Fibroblast of skin of left biceps (primary cell): ENCODE measurements at regions not wholly inside any gene's neighbourhood (a gene's known extent, or its start where the extent isn't known, plus 50 kb on each side); places are given as distances from the start of the nearest gene placed in this dataset.

Source experiments
- DNase-seq, 2 experiments: peaks; one replicate each; pipeline ENCODE4 v3.0.0-alpha.2; 2013; ENCODE audit warnings: low read depth in 2 of 2

GRCh38 chr4:110675426-110675825, 52.5 kb upstream of the PITX2 start:
- no peak for DNase-seq

DNA sequence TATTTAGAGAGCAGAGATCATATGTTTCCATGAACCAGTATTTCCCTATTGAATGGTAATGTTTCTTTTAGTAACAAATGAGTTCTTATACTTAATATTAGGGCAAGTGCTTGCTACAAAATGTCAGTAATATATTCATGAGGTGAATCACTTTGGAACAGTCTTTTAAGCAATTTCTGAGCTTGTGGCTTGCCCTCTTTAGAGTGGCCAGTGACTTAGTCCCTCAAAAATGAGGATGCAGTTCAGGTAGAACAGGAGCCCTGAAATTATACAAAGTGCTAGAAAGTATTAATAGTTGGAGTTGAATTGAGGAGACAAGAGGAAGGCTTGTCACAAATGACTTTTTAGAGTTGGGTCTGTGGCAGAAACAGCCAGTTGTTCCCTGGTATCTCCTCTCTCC, 53.4 kb upstream of the PITX2 start:
- no peak for DNase-seq

- DNase-seq = no peak
Measured at GRCh38 chr4:110678517-110679227, 55.8 kb upstream of the PITX2 start.

GRCh38 chr4:110680265-110680664, 57.4 kb upstream of the PITX2 start:
- no peak for DNase-seq

- DNase-seq = peak; percentile 31 to 33
Measured at GRCh38 chr4:110681381-110681780, 58.5 kb upstream of the PITX2 start.

DNA sequence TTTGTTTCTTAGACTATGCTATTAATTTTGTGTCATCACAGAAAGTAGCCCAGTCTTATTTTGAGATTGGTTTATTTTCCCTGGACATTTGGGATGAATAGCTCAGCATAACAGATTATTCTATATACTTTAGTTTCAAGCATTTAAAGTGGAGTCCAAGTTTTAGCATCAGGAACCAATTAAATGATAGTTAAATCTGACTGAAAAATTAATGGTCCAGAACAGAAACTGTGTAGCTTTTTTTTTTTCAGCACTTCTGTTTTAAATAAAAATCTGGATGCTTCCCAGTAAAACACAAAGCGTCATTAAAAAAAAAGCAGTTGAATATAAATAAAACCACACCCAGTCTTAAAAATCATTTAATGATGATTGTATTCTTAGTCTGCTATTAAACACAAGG, 59.4 kb upstream of the PITX2 start:
- DNase-seq = peak; percentile 78 to 84

DNA sequence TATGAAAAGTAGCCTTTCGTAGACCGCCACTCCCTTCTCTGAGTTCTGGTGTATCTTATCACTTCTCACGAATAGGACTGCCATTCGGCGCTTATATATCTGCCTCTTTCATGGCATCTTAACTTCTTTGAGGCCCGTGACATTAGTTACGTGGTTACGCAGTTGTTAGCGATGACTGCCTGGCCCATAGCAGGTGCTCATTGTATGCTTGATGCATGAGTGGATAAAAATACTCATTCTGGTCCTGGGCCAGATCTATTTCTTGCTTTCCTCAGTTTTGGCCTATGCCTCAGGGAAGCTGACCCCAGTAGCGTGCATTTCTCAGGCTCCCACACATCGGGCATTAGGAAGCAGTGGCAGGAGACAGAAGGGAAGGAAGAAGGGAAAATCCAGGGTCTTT, 60.7 kb upstream of the PITX2 start:
- DNase-seq = no peak

- DNase-seq = no peak
Measured at GRCh38 chr4:110702326-110702725, 79.4 kb upstream of the PITX2 start.

- no peak for DNase-seq
Measured at GRCh38 chr4:110704748-110705439, 82.0 kb upstream of the PITX2 start.

DNA sequence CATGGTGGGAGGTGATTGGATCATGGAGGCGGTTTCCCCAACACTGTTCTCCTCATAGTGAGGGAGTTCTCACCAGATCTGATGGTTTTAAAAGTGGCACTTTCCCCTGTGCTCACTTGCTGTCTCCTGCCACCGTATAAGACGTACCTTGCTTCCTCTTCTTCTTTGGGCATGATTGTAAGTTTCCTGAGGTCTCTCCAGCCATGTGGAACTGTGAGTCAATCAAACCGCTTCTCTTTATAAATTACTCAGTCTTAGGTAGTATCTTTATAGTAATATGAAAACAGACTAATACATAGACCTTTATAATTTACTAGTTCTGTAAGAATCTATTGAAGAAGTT, 82.5 kb upstream of the PITX2 start:
- DNase-seq = no peak

DNA sequence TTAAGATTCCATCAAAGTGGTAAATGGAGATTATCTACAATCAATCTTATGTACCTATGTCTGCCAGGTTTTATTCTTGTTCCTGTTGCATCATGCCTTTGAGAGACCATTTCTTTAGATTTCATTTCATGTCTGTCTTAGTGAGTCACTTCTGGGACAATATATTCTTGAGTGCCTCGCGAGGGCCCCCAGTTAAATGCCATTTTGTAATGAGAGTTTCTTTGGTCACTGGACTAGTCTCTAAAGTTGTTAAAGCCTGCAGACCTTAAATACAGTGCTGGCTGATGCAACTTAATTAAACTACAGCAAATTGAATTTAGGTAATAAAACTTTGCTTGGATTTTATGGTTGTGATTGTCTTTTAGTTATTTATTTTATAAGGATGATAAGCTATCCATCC, 87.2 kb upstream of the PITX2 start:
- DNase-seq = no peak

- no peak for DNase-seq
Measured at GRCh38 chr4:110712486-110712885, 89.6 kb upstream of the PITX2 start.

DNA sequence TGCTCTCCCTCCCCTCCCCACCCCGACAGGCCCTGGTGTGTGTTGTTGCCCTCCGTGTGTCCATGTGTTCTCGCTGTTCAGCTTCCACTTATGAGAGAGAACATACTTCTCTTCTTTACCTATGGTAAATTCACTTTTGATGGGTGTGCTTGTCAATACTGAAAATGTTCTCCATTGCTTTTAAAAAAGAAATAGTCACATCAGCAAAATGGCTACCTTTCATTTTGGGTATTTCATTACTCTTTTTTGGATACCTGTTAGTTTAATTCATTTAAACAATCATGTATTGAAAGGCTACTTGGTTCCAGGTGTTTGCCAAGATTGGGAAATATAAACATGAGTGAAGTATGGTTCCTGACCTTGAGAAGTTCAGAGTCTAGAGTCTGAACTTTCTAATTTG, 107.4 kb upstream of the PITX2 start:
- DNase-seq = no peak

GRCh38 chr4:110733901-110734300, 111.0 kb upstream of the PITX2 start:
- DNase-seq = no peak

- no peak for DNase-seq
Measured at GRCh38 chr4:110735686-110736085, 112.8 kb upstream of the PITX2 start.

GRCh38 chr4:110737931-110738330, 115.1 kb upstream of the PITX2 start:
- DNase-seq = no peak

- DNase-seq = peak; percentile 27 to 33
Measured at GRCh38 chr4:110742143-110742542, 119.3 kb upstream of the PITX2 start.

GRCh38 chr4:110748071-110748470, 125.2 kb upstream of the PITX2 start:
- no peak for DNase-seq

- no peak for DNase-seq
Measured at GRCh38 chr4:110751183-110751582, 128.3 kb upstream of the PITX2 start.

GRCh38 chr4:110751986-110752385, 129.1 kb upstream of the PITX2 start:
- DNase-seq = peak in 1 of 2 experiments; percentile 20

DNA sequence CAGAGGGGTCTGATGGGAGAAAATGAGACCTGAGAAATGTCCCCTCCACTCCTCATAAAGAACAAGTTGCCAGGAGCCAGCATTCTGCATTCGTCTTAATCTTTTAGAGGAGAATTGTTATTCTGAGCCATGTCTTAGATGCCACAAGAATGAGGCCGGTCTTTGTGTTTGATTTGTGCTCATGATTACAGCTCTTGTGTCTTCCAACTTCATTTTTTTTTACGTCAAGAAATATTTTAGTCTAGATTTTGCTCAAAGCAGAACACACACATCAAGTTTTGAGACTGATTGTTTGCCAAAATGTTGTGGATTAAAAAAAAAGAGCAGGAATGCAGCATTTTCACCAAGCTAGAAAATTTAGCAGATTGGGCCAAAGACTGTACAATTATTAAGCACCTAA, 130.6 kb upstream of the PITX2 start:
- peak; percentile 47 to 52 for DNase-seq

DNA sequence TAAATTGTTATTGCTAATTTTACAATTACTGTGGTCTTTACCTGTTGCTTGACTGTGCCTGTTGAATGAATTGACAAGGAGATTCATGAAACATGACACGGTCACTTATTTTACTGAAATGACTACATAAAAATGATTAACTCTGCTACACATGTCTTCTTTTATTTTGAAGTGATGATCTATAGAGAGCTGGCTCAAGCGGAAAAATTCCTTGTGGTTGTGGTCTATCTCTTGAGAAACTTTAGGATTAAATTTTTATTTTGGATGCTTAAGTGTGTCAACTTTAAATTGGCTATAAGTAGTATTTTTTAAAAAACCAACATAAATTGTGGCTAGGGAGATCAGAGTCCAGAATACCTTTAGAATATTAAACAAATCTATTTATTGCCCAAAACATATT, 131.8 kb upstream of the PITX2 start:
- DNase-seq = peak; percentile 47 to 50

DNA sequence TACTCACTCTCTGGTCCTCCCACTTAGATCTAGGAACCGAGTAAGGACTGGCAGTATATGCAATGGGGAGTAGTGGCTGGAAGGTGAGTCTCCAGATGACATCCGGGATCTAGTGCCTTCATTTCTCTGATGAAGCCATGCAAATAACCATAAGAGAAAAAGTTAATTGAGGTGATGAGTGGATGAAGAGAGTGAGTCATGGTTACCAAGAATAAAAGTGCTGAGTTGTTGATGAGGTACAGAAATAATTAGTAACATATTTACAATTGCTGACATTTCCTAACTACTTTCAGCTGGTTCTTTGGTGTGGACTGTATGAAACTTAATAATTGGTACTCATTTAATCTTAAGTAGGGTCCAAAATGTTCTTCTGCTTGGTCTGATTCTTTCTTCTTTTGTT, 146.7 kb upstream of the PITX2 start:
- peak in 1 of 2 experiments; percentile 33 for DNase-seq

DNA sequence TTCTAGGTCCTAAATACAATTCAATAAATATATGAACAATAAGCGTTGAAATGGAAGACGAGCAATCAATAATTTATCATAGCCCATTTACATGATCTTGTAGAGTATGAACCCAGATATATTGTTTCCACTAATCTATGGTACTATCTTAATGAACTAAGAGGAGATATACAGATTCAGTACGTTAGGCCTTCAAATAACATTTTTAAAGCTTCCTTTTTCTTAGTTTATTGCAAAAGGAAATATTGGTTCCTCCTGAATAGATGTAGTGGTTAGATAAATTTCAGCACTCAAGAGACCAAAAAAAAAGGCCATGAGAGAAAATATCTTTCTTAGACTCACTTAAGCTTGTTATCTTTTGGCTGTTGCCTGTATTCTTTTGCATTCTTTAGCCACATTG, 147.5 kb upstream of the PITX2 start:
- no peak for DNase-seq
